ENCODE measurements at regions not wholly inside any gene's neighbourhood (a gene's known extent, or its start where the extent isn't known, plus 50 kb on each side); places are given as distances from the start of the nearest gene placed in this dataset.

- Histone ChIP-seq H3K9ac (ENCODE audit: low read length) (no peak overlapping the region), H2AFZ (ENCODE audit: low read depth, low read length, severe bottlenecking) (no peak overlapping the region), H3F3A (ENCODE audit: insufficient read depth) (no peaks in the 10 kb centered on the region), H3K27me3 (ENCODE audit: low read length) (no peaks in the 10 kb centered on the region), H3K9me3 (ENCODE audit: insufficient read depth, low read length) (no peaks in the 10 kb centered on the region), H3K79me2 (ENCODE audit: insufficient read depth, low read length) (no peaks in the 10 kb centered on the region), H3K4me2 (ENCODE audit: low read depth, low read length, poor library complexity, severe bottlenecking) (no peak overlapping the region), H3K9me2 (replicated peaks; ENCODE audit: insufficient read depth, low read length) (no peaks in the 10 kb centered on the region), H3K36me3 (ENCODE audit: low read length) (no peaks in the 10 kb centered on the region), H3K4me3 (ENCODE audit: insufficient read depth, low read length, poor library complexity, severe bottlenecking) (no peak overlapping the region), H4K20me1 (ENCODE audit: low read depth, low read length) (no peaks in the 10 kb centered on the region), H3K27ac (ENCODE audit: low read depth, low read length) (no peak overlapping the region)
- TF ChIP-seq CTCF (IDR thresholded peaks at IDR 0.05; ENCODE audit: insufficient read depth, low read length, poor library complexity, severe bottlenecking), result no peak
- no peak for TF ChIP-seq EZH2phosphoT487 (conservative IDR thresholded peaks at IDR 0.05; ENCODE audit: low read length)
These were observed 214.9 kb upstream of the HMGA2 start for GRCh38 chr12:65609359-65609771.

GRCh38 chr12:65611396-65611795 lies 212.9 kb upstream of the HMGA2 start:
- Histone ChIP-seq H3K9me2 (replicated peaks; ENCODE audit: insufficient read depth, low read length) (no peaks in the 10 kb centered on the region), H2AFZ (ENCODE audit: low read depth, low read length, severe bottlenecking) (no peak overlapping the region), H4K20me1 (ENCODE audit: low read depth, low read length) (no peaks in the 10 kb centered on the region), H3K27me3 (ENCODE audit: low read length) (no peaks in the 10 kb centered on the region), H3K4me2 (ENCODE audit: low read depth, low read length, poor library complexity, severe bottlenecking) (no peak overlapping the region), H3K4me3 (ENCODE audit: insufficient read depth, low read length, poor library complexity, severe bottlenecking) (no peak overlapping the region), H3K27ac (ENCODE audit: low read depth, low read length) (no peak overlapping the region), H3K36me3 (ENCODE audit: low read length) (no peaks in the 10 kb centered on the region), H3K9me3 (ENCODE audit: insufficient read depth, low read length) (no peaks in the 10 kb centered on the region), H3K79me2 (ENCODE audit: insufficient read depth, low read length) (no peaks in the 10 kb centered on the region), H3F3A (ENCODE audit: insufficient read depth) (no peaks in the 10 kb centered on the region), H3K9ac (ENCODE audit: low read length) (no peak overlapping the region)
- TF ChIP-seq EZH2phosphoT487 (conservative IDR thresholded peaks at IDR 0.05; ENCODE audit: low read length), result no peak
- TF ChIP-seq CTCF (IDR thresholded peaks at IDR 0.05; ENCODE audit: insufficient read depth, low read length, poor library complexity, severe bottlenecking), result no peak

GRCh38 chr12:65612440-65612839 lies 211.8 kb upstream of the HMGA2 start:
- Histone ChIP-seq H3K4me3 (ENCODE audit: insufficient read depth, low read length, poor library complexity, severe bottlenecking) (no peak overlapping the region), H3K27ac (ENCODE audit: low read depth, low read length) (no peak overlapping the region), H3K9me3 (ENCODE audit: insufficient read depth, low read length) (no peaks in the 10 kb centered on the region), H3K9ac (ENCODE audit: low read length) (no peak overlapping the region), H3K4me2 (ENCODE audit: low read depth, low read length, poor library complexity, severe bottlenecking) (no peak overlapping the region), H3K36me3 (ENCODE audit: low read length) (no peaks in the 10 kb centered on the region), H4K20me1 (ENCODE audit: low read depth, low read length) (no peaks in the 10 kb centered on the region), H3F3A (ENCODE audit: insufficient read depth) (no peaks in the 10 kb centered on the region), H3K79me2 (ENCODE audit: insufficient read depth, low read length) (no peaks in the 10 kb centered on the region), H2AFZ (ENCODE audit: low read depth, low read length, severe bottlenecking) (no peak overlapping the region), H3K9me2 (replicated peaks; ENCODE audit: insufficient read depth, low read length) (no peaks in the 10 kb centered on the region), H3K27me3 (ENCODE audit: low read length) (no peaks in the 10 kb centered on the region)
- TF ChIP-seq CTCF (IDR thresholded peaks at IDR 0.05; ENCODE audit: insufficient read depth, low read length, poor library complexity, severe bottlenecking) (no peak), EZH2phosphoT487 (conservative IDR thresholded peaks at IDR 0.05; ENCODE audit: low read length) (no peak)
